ENCODE measurements at regions not wholly inside any gene's neighbourhood (a gene's known extent, or its start where the extent isn't known, plus 50 kb on each side); places are given as distances from the start of the nearest gene placed in this dataset.
"Not testable (repeated sequence)": the region's sequence is repeated elsewhere in the genome, so short reads cannot be mapped to it uniquely, and the experiment has no call there.

DNA sequence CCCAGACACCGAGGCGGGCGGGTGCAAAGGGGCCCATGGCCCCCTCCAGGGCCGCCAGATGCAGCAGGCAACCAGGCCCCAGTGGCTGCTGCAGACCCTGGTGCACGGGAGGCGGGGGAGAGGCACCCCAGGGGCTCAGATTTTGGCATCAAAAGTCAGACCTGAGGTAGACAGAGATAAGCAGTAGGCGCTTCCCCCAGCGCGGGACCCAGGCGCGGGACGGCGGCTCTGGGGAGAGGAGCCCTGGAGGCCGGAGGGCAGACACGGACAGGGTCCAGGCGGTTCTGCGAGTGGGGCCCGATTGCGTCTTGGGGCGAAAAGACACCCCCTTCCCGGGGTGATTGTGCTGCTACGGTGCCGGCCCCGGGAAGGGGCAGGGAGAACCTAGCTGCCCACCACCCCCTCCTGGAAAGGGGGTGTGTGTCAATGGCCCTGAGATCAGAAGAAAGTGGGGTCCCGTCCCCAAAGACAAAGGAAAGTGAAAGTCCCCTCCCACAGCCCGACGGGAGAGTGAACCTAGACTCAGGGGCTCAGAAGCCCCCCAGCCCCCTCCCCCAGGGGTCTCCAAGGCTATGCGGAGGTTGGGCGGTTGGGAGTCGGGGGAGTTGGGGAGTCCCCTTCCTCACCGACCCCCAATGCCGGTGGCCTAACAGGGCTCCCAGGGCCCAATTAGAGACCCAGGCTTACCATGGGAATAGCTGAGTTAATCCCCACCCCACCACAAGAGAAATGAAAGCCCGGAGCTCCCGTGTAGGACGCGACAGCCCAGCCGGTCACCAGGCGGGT is 178.5 kb downstream of the SPATA31A1 start:
- H3K4me1 Mint-ChIP-seq; ATAC-seq (ENCODE audit: low read depth); POLR2A ChIA-PET: not testable (repeated sequence)

DNA sequence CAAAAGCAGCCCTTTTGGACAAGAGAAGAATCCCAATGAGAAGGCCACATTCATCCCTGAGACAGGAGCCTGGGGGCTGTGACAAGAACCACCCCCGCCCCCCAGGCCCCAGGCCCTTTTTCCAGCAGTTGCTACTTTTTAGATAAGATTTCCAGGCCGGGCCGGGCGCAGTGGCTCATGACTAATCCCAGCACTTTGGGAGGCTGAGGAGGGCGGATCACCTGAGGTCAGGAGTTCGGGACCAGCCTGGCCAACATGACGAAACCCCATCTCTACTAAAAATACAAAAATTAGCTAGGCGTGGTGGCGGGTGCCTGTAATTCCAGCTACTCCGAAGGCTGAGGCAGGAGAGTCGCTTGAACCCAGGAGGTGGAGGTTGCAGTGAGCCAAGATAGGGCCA is 179.4 kb downstream of the SPATA31A1 start:
- H3K4me1 Mint-ChIP-seq; intact Hi-C loops (cut with micrococcal nuclease); DNase-seq; H3K9me3 Mint-ChIP-seq; CTCF ChIA-PET; H3K36me3 Mint-ChIP-seq (ENCODE audit: low read depth); ATAC-seq (ENCODE audit: low read depth); POLR2A ChIA-PET; H3K27me3 Mint-ChIP-seq; H3K27ac Mint-ChIP-seq; H3K4me3 Mint-ChIP-seq: not testable (repeated sequence)

More for the DNA sequence above, 178.5 kb downstream of the SPATA31A1 start:
- DNase-seq; intact Hi-C loops (cut with micrococcal nuclease); H3K9me3 Mint-ChIP-seq; CTCF ChIA-PET; H3K4me3 Mint-ChIP-seq; H3K27ac Mint-ChIP-seq; H3K36me3 Mint-ChIP-seq (ENCODE audit: low read depth); H3K27me3 Mint-ChIP-seq: not testable (repeated sequence)

DNA sequence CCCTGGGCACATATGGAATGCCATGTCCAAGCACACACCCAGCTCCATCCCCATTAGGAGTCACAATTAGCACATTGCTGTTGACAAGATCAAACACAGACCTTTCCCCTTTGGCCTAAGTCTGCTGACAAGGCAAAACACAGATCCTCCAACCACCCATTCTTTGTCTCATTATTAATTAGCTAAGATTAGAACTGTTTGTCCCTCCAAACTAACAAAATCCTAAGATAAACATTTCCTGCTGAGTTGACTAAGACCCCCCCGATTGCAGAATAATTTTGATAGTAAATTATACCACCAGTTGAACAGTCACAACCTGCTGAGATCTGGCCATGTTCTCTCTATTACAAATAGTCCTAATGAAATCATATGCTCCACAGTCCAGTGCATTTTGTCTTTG is 186.7 kb downstream of the SPATA31A1 start:
- H3K9me3 Mint-ChIP-seq; POLR2A ChIA-PET; H3K27ac Mint-ChIP-seq; H3K36me3 Mint-ChIP-seq (ENCODE audit: low read depth); H3K4me3 Mint-ChIP-seq; H3K4me1 Mint-ChIP-seq; H3K27me3 Mint-ChIP-seq; intact Hi-C loops (cut with micrococcal nuclease); DNase-seq; CTCF ChIA-PET; ATAC-seq (ENCODE audit: low read depth): not testable (repeated sequence)

DNA sequence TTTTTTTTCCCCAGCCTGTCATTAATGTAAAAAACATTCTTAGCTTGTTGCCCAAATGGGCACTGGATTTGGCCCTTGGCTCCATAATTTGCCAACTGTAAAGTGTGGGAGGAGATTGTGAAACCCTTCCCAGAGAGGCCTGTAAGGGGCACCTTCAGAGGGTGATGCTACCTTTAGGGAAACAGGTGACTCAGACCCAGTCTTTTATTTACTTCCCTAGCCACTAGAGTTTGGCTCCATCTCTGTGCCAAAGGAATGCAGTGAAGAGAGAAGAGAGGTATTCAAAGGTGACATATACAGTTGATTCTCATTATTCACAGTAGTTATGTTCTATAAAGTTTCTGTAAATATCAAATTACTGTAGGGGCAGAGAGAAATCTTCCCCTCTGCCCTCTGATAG is 189.6 kb downstream of the SPATA31A1 start:
- H3K4me1 Mint-ChIP-seq; H3K27me3 Mint-ChIP-seq; H3K36me3 Mint-ChIP-seq (ENCODE audit: low read depth); CTCF ChIA-PET; H3K9me3 Mint-ChIP-seq; intact Hi-C loops (cut with micrococcal nuclease); ATAC-seq (ENCODE audit: low read depth); POLR2A ChIA-PET; DNase-seq; H3K27ac Mint-ChIP-seq; H3K4me3 Mint-ChIP-seq: not testable (repeated sequence)

DNA sequence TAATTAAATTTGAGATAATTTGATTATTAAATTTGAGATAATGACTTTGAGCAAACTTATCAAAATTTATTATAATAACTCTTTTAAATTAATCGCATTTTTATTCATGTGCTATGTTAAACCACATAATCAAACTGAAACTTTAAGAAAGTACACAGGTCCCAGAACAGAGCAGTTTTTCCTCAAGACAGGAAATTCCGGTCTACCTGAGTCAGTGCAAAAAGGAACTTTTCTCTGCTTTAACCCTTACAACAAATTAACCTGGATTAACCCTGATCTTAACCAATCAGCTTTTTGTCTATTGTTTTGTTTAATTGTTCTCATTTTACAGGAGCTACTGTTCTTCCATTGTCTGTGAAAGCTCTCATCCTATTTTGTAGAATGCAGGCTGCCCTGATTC is 195.1 kb downstream of the SPATA31A1 start:
- CTCF ChIA-PET; H3K27ac Mint-ChIP-seq; DNase-seq; H3K36me3 Mint-ChIP-seq (ENCODE audit: low read depth); H3K4me3 Mint-ChIP-seq; ATAC-seq (ENCODE audit: low read depth); intact Hi-C loops (cut with micrococcal nuclease); H3K27me3 Mint-ChIP-seq; POLR2A ChIA-PET; H3K9me3 Mint-ChIP-seq; H3K4me1 Mint-ChIP-seq: not testable (repeated sequence)

DNA sequence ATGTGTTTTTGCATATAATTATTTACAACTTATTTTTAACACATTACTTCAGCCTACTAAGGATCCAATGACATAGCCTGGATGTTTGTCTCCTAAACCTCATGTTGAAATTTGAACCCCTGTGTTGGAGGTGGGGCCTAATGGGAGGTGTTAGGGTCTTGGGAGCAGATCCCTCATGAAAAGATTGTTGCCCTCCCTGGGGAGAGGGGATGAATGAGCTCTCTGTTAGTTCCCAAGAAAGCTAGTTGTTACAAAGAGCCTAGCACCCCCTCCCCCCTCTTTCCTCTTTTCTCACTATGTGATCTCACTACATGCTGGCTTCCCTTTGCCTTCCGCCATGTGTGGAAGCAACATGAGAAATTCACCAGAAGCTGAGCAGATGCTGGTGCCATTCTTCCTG is 196.1 kb downstream of the SPATA31A1 start:
- H3K36me3 Mint-ChIP-seq (ENCODE audit: low read depth); intact Hi-C loops (cut with micrococcal nuclease); H3K4me3 Mint-ChIP-seq; H3K27ac Mint-ChIP-seq; H3K9me3 Mint-ChIP-seq; ATAC-seq (ENCODE audit: low read depth); H3K4me1 Mint-ChIP-seq; POLR2A ChIA-PET; CTCF ChIA-PET; DNase-seq; H3K27me3 Mint-ChIP-seq: not testable (repeated sequence)

DNA sequence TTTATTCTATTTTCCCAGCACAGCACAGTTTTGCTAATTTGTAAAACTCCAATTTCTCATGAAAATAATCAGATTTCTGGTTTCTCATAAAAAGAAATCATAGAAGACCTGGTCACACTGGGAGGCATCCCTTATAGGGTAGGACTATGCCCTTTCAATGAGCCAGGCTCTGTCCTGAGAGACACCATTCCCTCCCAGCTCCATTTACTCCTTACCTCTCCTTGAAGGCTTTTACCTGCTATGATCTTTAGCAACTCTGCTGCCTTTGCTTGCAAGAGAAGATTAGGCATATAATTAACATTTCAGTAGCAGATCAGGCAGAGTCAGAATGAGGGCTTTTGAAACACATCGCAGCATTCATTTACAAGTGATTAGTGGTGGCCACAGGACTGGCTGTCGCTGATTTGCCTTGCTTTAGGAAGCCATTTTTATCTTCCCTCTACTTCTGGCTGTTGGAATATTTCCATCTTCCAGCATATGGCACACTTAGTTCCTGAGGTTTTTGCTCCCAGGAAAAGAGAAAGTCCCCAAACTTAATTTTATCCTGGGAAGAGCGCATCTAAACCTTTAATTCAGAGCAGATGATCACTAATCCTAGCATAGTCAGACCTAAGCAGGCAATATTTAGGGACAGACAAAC is 196.9 kb downstream of the SPATA31A1 start:
- H3K36me3 Mint-ChIP-seq (ENCODE audit: low read depth); DNase-seq; ATAC-seq (ENCODE audit: low read depth); H3K27me3 Mint-ChIP-seq; H3K27ac Mint-ChIP-seq; CTCF ChIA-PET; H3K9me3 Mint-ChIP-seq; H3K4me1 Mint-ChIP-seq; POLR2A ChIA-PET; intact Hi-C loops (cut with micrococcal nuclease); H3K4me3 Mint-ChIP-seq: not testable (repeated sequence)

DNA sequence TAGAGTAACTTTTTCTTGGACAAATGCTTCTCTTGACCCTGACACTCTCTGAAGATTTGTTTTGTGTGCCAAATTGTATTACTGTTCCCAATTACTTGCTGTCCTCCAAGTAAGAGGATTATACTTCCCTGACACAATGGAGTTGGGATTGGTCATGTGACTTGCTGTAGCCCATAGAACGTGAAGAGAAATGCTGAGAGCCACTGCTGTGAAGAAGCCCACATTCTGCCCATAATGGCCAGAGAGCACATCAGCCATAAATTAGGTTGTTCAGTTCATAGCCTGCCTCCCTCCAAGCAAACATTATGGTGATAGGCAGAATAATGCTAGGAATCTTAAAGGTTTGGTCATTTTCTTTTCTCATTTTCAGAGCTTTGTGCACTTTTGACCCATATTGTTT is 198.9 kb downstream of the SPATA31A1 start:
- DNase-seq; H3K27ac Mint-ChIP-seq; CTCF ChIA-PET; H3K9me3 Mint-ChIP-seq; H3K4me1 Mint-ChIP-seq; POLR2A ChIA-PET; intact Hi-C loops (cut with micrococcal nuclease); H3K4me3 Mint-ChIP-seq; ATAC-seq (ENCODE audit: low read depth); H3K36me3 Mint-ChIP-seq (ENCODE audit: low read depth); H3K27me3 Mint-ChIP-seq: not testable (repeated sequence)

DNA sequence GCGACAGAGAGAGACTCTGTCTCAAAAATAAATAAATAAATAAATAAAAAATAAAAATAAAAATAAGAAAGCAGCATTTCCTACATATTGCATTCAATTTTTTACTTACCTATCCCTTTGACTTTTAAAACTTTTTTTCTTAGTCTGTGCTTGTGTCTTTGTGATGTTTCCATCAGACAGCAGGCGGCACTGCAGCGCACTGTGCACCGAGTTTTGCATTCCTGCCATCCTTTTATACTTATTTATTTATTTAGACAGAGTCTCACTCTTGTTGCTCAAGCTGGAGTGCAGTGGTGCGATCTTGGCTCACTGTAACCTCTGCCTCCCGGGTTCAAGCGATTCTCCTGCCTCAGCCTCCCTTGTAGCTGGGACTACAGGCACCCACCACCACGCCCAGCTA is 203.9 kb downstream of the SPATA31A1 start:
- H3K27me3 Mint-ChIP-seq; intact Hi-C loops (cut with micrococcal nuclease); H3K9me3 Mint-ChIP-seq; POLR2A ChIA-PET; H3K27ac Mint-ChIP-seq; DNase-seq; CTCF ChIA-PET; H3K36me3 Mint-ChIP-seq (ENCODE audit: low read depth); H3K4me3 Mint-ChIP-seq; H3K4me1 Mint-ChIP-seq; ATAC-seq (ENCODE audit: low read depth): not testable (repeated sequence)

DNA sequence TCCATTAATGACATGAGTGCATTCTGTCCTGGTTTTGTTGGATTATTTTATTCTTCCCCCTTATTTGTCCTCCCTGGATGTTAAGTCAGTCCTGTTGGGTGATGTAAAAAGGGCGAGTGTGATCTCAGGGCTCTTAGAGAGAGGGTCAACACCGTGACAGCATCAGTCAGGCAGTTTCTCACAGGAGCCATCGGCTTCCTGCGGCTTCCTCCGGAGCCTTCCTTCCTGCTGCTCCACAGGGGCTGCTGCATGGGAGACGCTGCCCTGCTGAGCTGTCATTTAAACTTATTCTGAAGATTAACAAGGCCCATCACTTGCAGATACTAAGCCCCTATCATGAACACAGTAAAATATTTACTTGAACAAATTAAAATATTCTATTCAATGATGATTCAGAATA is 211.3 kb downstream of the SPATA31A1 start:
- H3K27ac Mint-ChIP-seq; DNase-seq; POLR2A ChIA-PET; intact Hi-C loops (cut with micrococcal nuclease); H3K4me1 Mint-ChIP-seq; ATAC-seq (ENCODE audit: low read depth); H3K4me3 Mint-ChIP-seq; H3K9me3 Mint-ChIP-seq; CTCF ChIA-PET; H3K27me3 Mint-ChIP-seq; H3K36me3 Mint-ChIP-seq (ENCODE audit: low read depth): not testable (repeated sequence)

DNA sequence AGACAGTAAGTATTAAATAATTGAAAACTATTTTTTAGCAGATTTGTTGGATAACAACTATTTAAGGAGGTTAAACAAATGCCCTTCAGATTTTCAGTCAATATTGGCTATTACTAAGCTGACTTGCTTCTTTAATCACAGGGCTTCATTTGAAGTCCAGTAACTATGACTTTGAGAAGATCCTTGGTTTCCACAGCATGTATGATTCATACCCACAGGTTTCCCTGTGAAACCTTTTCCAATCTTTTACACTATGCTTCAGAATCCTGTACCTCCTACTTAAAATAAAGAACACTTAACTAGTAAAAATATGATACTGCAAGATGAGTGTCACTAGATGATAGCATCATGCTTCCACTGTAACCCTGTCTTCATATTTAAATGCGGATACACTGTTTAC is 211.9 kb downstream of the SPATA31A1 start:
- H3K36me3 Mint-ChIP-seq (ENCODE audit: low read depth); CTCF ChIA-PET; H3K27ac Mint-ChIP-seq; intact Hi-C loops (cut with micrococcal nuclease); POLR2A ChIA-PET; DNase-seq; H3K9me3 Mint-ChIP-seq; H3K4me1 Mint-ChIP-seq; H3K4me3 Mint-ChIP-seq; ATAC-seq (ENCODE audit: low read depth); H3K27me3 Mint-ChIP-seq: not testable (repeated sequence)

DNA sequence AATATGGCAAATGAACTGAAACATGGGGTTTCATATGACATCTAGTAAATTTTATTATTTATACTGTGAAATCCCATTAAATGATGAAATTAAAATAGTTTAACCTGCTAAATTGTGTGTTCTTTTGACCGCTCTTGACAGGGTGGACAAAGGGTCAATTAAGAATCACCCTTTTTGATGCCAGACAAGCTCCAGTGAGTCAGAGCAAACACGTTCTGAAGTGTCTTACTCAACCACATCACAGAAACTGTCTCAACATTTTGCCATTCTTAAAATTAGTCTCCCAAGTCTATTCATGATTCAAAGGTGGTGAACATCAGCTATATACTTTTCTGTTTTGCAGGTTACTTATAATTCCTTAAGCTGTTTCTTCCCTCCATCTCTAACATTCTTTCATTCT is 213.4 kb downstream of the SPATA31A1 start:
- CTCF ChIA-PET; H3K9me3 Mint-ChIP-seq; DNase-seq; H3K27me3 Mint-ChIP-seq; H3K4me3 Mint-ChIP-seq; POLR2A ChIA-PET; ATAC-seq (ENCODE audit: low read depth); H3K27ac Mint-ChIP-seq; intact Hi-C loops (cut with micrococcal nuclease); H3K4me1 Mint-ChIP-seq; H3K36me3 Mint-ChIP-seq (ENCODE audit: low read depth): not testable (repeated sequence)

Measured in activated B cell treated with CpG ODN at 0.5 μM for 24 hours (primary cell).